Activated CD4-positive, alpha-beta T cell treated with anti-CD3 and anti-CD28 coated beads for 36 hours (primary cell): ENCODE measurements at regions not wholly inside any gene's neighbourhood (a gene's known extent, or its start where the extent isn't known, plus 50 kb on each side); places are given as distances from the start of the nearest gene placed in this dataset.

ENCODE experiments used
- ATAC-seq: fragments of 200-7000 bp; cut with Tn5 transposase; one replicate; pipeline ENCODE4 v1.10.0; 2021; ENCODE audit warnings: mild to moderate bottlenecking, moderate library complexity
- CTCF ChIA-PET: fragments of 350-600 bp; sonication (Branson Sonifier 250); formaldehyde crosslinking; loops from one replicate; lab custom pipeline; 2021; ENCODE audit warnings: antibody characterized with exemption; lab: Charles Lee
- POLR2A ChIA-PET: fragments of 350-600 bp; sonication (Branson Sonifier 250); formaldehyde crosslinking; loops from one replicate; lab custom pipeline; 2021; ENCODE audit warnings: antibody characterized with exemption, inconsistent platforms; lab: Charles Lee
- DNase-seq: peaks from one replicate; pipeline ENCODE4 v3.0.0-alpha.2; 2020
- H3K27ac Mint-ChIP-seq: one replicate; pipeline ENCODE4 v1.8.0; 2021; ENCODE audit warnings: mixed read lengths
- H3K27me3 Mint-ChIP-seq: one replicate; pipeline ENCODE4 v1.8.0; 2021; ENCODE audit warnings: mixed read lengths
- H3K36me3 Mint-ChIP-seq: one replicate; pipeline ENCODE4 v1.8.0; 2021; ENCODE audit warnings: low read depth, mixed read lengths
- H3K4me1 Mint-ChIP-seq: one replicate; pipeline ENCODE4 v1.8.0; 2021; ENCODE audit warnings: mixed read lengths
- H3K4me3 Mint-ChIP-seq: one replicate; pipeline ENCODE4 v1.8.0; 2021; ENCODE audit warnings: mild to moderate bottlenecking, moderate library complexity, mixed read lengths
- H3K9me3 Mint-ChIP-seq: one replicate; pipeline ENCODE4 v1.8.0; 2021; ENCODE audit warnings: low read depth, mixed read lengths
- intact Hi-C, 2 experiments: fragments of 100-400 bp; cut with DNase I in 1 of 2; cut with micrococcal nuclease in 1 of 2; formaldehyde crosslinking; loops; one replicate each; pipeline versions ENCODE4 v1.14.2 to v1.15.1; 2022 to 2024; cut with DNase I, micrococcal nuclease

- H3K27ac Mint-ChIP-seq, result no peak overlapping the region
- H3K9me3 Mint-ChIP-seq, result no peaks in the 10 kb centered on the region
- intact Hi-C loops, result no loop called here
- H3K27me3 Mint-ChIP-seq, result peaks cover 4% of the 10 kb centered on the region
- H3K4me1 Mint-ChIP-seq, result no peaks in the 10 kb centered on the region
- no peaks in the 10 kb centered on the region for H3K36me3 Mint-ChIP-seq
- CTCF ChIA-PET, result interaction anchor here (0.7 kb wide), 1 partner anchor 11 kb away, joined by 3 read pairs; no protein-coding TSS in a partner anchor
- ATAC-seq (no peak), DNase-seq (no peak)
- POLR2A ChIA-PET, result no interaction called here
- H3K4me3 Mint-ChIP-seq, result no peak overlapping the region
Measured at GRCh38 chr5:122547669-122548068, 227.2 kb upstream of the SNX2 start.

DNA sequence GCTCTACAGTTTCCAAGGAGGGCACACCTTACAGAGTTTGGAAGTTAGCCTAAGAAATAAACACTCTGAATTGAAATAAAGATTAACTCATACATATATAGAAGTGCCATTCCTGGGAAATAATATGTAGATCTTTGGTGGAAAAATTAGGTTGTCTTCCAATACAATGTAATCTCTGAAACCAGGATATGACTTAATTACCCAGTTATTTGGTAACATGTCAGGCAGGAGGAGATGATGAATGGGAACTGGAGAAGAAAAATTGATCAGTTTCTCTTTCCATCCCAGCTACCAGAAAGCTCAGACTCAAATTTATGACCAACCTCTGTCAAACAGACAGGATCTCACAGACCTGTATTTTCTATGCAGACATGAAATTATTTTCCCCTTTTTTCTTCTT, 215.2 kb upstream of the SNX2 start:
- H3K36me3 Mint-ChIP-seq, result no peaks in the 10 kb centered on the region
- H3K27ac Mint-ChIP-seq, result no peak overlapping the region
- H3K9me3 Mint-ChIP-seq, result no peaks in the 10 kb centered on the region
- H3K4me3 Mint-ChIP-seq, result no peak overlapping the region
- intact Hi-C loops, result no loop called here
- no peak for DNase-seq
- no peaks in the 10 kb centered on the region for H3K4me1 Mint-ChIP-seq
- no peaks in the 10 kb centered on the region for H3K27me3 Mint-ChIP-seq
- ChIA-PET POLR2A (no interaction called here), CTCF (no interaction called here)
- no peak for ATAC-seq

DNA sequence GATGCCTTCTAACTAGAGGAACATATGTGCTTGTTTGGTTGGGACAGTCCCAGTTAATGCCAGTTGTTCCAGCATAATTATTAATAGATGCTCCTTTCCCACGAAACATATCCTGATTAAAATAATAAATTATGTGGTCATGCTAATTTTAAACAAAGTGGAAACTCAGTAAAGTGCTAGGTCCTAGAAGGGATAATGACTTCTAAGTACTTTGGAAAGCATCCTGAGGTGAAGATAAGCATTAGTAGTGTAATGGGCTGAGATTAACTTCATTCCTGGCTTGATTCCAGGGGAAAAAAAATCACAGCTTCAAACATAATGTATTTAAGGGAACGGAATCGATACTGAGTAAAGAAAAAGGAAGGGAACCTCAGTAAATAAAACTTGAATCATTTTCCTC, 213.7 kb upstream of the SNX2 start:
- ChIA-PET CTCF (no interaction called here), POLR2A (no interaction called here)
- H3K9me3 Mint-ChIP-seq, result no peaks in the 10 kb centered on the region
- H3K27me3 Mint-ChIP-seq, result peaks cover 4% of the 10 kb centered on the region
- no peak overlapping the region for H3K4me3 Mint-ChIP-seq
- H3K27ac Mint-ChIP-seq, result no peak overlapping the region
- no peak for ATAC-seq
- intact Hi-C loops, result no loop called here
- no peak for DNase-seq
- H3K4me1 Mint-ChIP-seq, result no peaks in the 10 kb centered on the region
- no peaks in the 10 kb centered on the region for H3K36me3 Mint-ChIP-seq

DNA sequence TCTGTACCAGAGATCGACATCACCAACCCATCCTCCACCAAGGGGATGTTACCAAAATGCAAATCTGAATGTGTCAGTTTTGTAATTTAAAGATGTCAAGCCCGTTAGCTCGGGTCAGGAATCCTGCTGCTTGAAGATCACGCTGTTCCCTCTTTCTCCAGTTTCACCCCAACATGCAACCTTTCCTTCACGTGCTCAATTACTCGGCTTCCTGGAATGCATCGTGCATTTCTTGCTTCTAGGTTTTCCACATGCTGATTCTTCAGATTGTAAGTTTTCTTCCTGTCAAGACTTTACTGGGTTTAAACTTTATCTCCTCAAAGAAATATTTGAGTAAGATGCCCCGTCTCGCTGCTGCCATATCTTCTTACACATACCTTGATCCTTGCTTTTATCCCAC, 209.5 kb upstream of the SNX2 start:
- ChIA-PET CTCF (interaction anchor here (1.3 kb wide), 1 partner anchor 18 kb away, joined by 4 read pairs; no protein-coding TSS in a partner anchor), POLR2A (no interaction called here)
- DNase-seq, result no peak
- H3K4me3 Mint-ChIP-seq, result no peak overlapping the region
- no peaks in the 10 kb centered on the region for H3K36me3 Mint-ChIP-seq
- no peaks in the 10 kb centered on the region for H3K9me3 Mint-ChIP-seq
- no peak for ATAC-seq
- peaks cover 6% of the 10 kb centered on the region for H3K27me3 Mint-ChIP-seq
- H3K4me1 Mint-ChIP-seq, result no peaks in the 10 kb centered on the region
- intact Hi-C loops, result no loop called here
- H3K27ac Mint-ChIP-seq, result peak overlapping the region; percentile 21

- DNase-seq (no peak), ATAC-seq (no peak)
- CTCF ChIA-PET, result interaction anchor here (0.7 kb wide), 1 partner anchor 381 kb away, joined by 4 read pairs; no protein-coding TSS in a partner anchor
- no peaks in the 10 kb centered on the region for H3K36me3 Mint-ChIP-seq
- no peak overlapping the region for H3K27ac Mint-ChIP-seq
- POLR2A ChIA-PET, result no interaction called here
- no peak overlapping the region for H3K4me3 Mint-ChIP-seq
- intact Hi-C loops, result no loop called here
- H3K4me1 Mint-ChIP-seq, result no peaks in the 10 kb centered on the region
- no peaks in the 10 kb centered on the region for H3K9me3 Mint-ChIP-seq
- H3K27me3 Mint-ChIP-seq, result peaks cover 8% of the 10 kb centered on the region
Measured at GRCh38 chr5:122576256-122577016, 198.4 kb upstream of the SNX2 start.

DNA sequence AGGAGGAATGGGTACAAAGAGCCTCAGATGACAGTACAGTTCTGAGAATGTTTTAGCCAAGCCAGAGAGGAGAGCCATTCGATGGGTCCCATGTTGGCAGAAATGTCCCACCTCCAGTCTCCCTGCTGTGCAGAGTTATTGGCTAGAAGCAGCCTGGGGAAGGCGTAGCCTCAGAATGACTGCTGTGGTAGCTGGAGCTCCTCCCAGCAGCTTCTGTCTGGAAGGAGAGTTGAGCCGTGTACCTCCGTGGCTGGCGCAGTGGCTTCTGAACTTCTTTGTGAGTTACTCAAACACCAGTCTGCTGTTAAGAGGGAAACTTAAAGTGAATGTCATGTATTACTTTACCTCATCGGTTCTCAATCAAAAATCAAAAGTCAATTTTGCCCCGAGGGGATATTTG, 193.3 kb upstream of the SNX2 start:
- intact Hi-C loops, result no loop called here
- Mint-ChIP-seq H3K27me3 (peaks cover 6% of the 10 kb centered on the region), H3K4me1 (no peaks in the 10 kb centered on the region), H3K4me3 (no peak overlapping the region), H3K27ac (no peak overlapping the region), H3K9me3 (no peaks in the 10 kb centered on the region), H3K36me3 (no peaks in the 10 kb centered on the region)
- DNase-seq (no peak), ATAC-seq (no peak)
- ChIA-PET POLR2A (no interaction called here), CTCF (no interaction called here)

- Mint-ChIP-seq H3K4me3 (no peak overlapping the region), H3K36me3 (no peaks in the 10 kb centered on the region), H3K27ac (no peak overlapping the region), H3K27me3 (peaks cover 6% of the 10 kb centered on the region), H3K9me3 (no peaks in the 10 kb centered on the region), H3K4me1 (no peaks in the 10 kb centered on the region)
- ChIA-PET CTCF (no interaction called here), POLR2A (no interaction called here)
- intact Hi-C loops, result no loop called here
- ATAC-seq, result no peak
- no peak for DNase-seq
Measured at GRCh38 chr5:122584411-122585300, 190.2 kb upstream of the SNX2 start.

GRCh38 chr5:122585371-122585770, 189.5 kb upstream of the SNX2 start:
- no peak for ATAC-seq
- no peak overlapping the region for H3K4me3 Mint-ChIP-seq
- no peaks in the 10 kb centered on the region for H3K9me3 Mint-ChIP-seq
- no peak for DNase-seq
- H3K27ac Mint-ChIP-seq, result no peak overlapping the region
- intact Hi-C loops, result no loop called here
- H3K4me1 Mint-ChIP-seq, result no peaks in the 10 kb centered on the region
- CTCF ChIA-PET, result no interaction called here
- no peaks in the 10 kb centered on the region for H3K36me3 Mint-ChIP-seq
- peaks cover 3% of the 10 kb centered on the region for H3K27me3 Mint-ChIP-seq
- POLR2A ChIA-PET, result no interaction called here

- ChIA-PET CTCF (no interaction called here), POLR2A (no interaction called here)
- H3K4me1 Mint-ChIP-seq, result no peaks in the 10 kb centered on the region
- no peak for DNase-seq
- intact Hi-C loops, result no loop called here
- no peak overlapping the region for H3K27ac Mint-ChIP-seq
- H3K36me3 Mint-ChIP-seq, result no peaks in the 10 kb centered on the region
- no peaks in the 10 kb centered on the region for H3K9me3 Mint-ChIP-seq
- ATAC-seq, result no peak
- H3K4me3 Mint-ChIP-seq, result no peak overlapping the region
- peaks cover 1% of the 10 kb centered on the region for H3K27me3 Mint-ChIP-seq
Measured at GRCh38 chr5:122586351-122586750, 188.5 kb upstream of the SNX2 start.

DNA sequence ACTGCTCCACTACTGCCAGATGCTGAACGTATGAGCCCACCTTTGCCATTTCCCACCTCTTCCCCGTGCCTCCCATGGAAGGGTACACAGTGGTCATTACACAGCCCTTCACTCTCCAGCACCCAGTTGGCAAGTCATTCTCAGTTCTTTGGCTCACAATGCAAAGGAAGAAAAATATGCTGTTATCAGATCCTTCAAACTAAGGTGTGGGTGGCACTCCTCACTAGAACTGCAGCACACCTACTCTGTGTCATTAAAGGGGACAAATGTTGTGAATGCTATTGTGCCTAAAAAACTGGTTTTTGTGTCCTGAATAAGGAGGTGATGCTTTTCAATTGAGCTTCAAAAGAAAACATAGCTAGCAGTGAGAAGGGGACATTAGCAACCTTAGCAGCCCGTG, 183.1 kb upstream of the SNX2 start:
- peaks cover 2% of the 10 kb centered on the region for H3K9me3 Mint-ChIP-seq
- no peaks in the 10 kb centered on the region for H3K4me1 Mint-ChIP-seq
- H3K27me3 Mint-ChIP-seq, result no peaks in the 10 kb centered on the region
- CTCF ChIA-PET, result no interaction called here
- H3K4me3 Mint-ChIP-seq, result no peak overlapping the region
- intact Hi-C loops, result no loop called here
- H3K36me3 Mint-ChIP-seq, result no peaks in the 10 kb centered on the region
- ATAC-seq (no peak), DNase-seq (no peak)
- POLR2A ChIA-PET, result no interaction called here
- H3K27ac Mint-ChIP-seq, result no peak overlapping the region

DNA sequence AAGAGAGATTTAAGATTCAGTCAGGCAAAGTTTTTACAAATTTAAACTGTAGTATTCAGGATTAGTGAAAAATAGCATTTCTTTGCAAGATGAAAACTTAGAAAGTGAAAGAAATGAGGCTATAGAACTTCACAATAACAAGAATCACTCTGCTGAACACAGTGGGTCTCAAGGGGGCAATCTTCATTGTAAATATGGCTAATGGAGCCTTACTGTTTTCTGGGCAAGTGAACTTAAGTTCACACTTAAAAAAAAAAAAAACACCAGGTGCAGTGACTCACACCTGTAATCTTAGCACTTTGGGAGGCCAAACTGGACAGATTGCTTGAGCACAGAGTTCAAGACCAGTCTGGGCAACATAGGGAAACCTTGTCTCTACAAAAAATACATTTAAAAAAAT, 175.9 kb upstream of the SNX2 start:
- no peak overlapping the region for H3K4me3 Mint-ChIP-seq
- intact Hi-C loops, result no loop called here

DNA sequence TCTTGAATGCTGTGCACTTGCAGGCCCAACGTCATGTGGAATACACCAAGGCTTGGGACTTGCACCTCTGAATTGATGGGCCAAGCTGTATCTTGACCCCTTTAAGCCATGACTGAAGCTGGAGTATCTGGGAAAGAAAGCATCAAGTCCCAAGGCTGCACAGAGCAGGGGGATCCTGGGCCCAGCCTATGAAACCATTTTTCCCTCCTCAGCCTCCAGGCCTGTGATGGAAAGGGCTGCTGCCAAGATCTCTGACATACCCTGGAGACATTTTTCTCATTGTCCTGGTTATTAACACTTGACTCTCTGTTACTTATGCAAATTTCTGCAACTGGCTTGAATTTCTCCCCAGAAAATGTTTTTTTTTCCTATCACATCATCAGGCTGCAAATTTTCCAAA, 174.0 kb upstream of the SNX2 start:
- ChIA-PET POLR2A (no interaction called here), CTCF (no interaction called here)
- Mint-ChIP-seq H3K36me3 (no peaks in the 10 kb centered on the region), H3K27me3 (no peaks in the 10 kb centered on the region), H3K27ac (no peak overlapping the region), H3K4me3 (no peak overlapping the region), H3K4me1 (no peaks in the 10 kb centered on the region), H3K9me3 (no peaks in the 10 kb centered on the region)
- intact Hi-C loops, result no loop called here
- no peak for DNase-seq
- no peak for ATAC-seq

More for the DNA sequence above, 175.9 kb upstream of the SNX2 start:
- Mint-ChIP-seq H3K27me3 (no peaks in the 10 kb centered on the region), H3K4me1 (no peaks in the 10 kb centered on the region), H3K27ac (no peak overlapping the region), H3K36me3 (no peaks in the 10 kb centered on the region), H3K9me3 (no peaks in the 10 kb centered on the region)
- CTCF ChIA-PET, result no interaction called here
- DNase-seq (no peak), ATAC-seq (no peak)
- POLR2A ChIA-PET, result no interaction called here
